GM12878 (cell line): ENCODE measurements at regions not wholly inside any gene's neighbourhood (a gene's known extent, or its start where the extent isn't known, plus 50 kb on each side); places are given as distances from the start of the nearest gene placed in this dataset.

ENCODE experiments used
- ATAC-seq: fragments of 200-7000 bp; cut with Tn5 transposase; 3 replicates; pipeline ENCODE4 v1.9.1; 2020; ENCODE audit warnings: mild to moderate bottlenecking, moderate library complexity
- BruUV-seq: library from RNA; stranded (reverse); fragments of 400-500 nt; replicated peaks from 2 replicates; lab custom pipeline; 2021; lab: Mats Ljungman, UMichigan
- CTCF ChIA-PET: fragments of 300-600 bp; sonication (Branson Sonifier 250); formaldehyde crosslinking; extraction: SDS; loops from one replicate; lab custom pipeline; 2021; ENCODE audit warnings: inconsistent platforms; lab: Yijun Ruan, JAX
- POLR2A ChIA-PET: fragments of 350-600 bp; formaldehyde crosslinking; extraction: SDS; loops from one replicate; lab custom pipeline; 2021; ENCODE audit warnings: inconsistent platforms; lab: Charles Lee
- RAD21 ChIA-PET: fragments of 300-600 bp; sonication (Branson Sonifier 250); formaldehyde crosslinking; loops from one replicate; lab custom pipeline; 2023; ENCODE audit warnings: antibody characterized with exemption; ENCODE audit not compliant: unreplicated experiment; lab: Charles Lee
- SMC1A ChIA-PET: fragments of 300-600 bp; sonication (Branson Sonifier 250); formaldehyde crosslinking; loops from one replicate; lab custom pipeline; 2023; ENCODE audit not compliant: unreplicated experiment, uncharacterized antibody; lab: Charles Lee
- DNase-seq: peaks from one replicate; pipeline ENCODE4 v3.0.0-alpha.2; 2011; ENCODE audit warnings: low read depth, low spot score
- FAIRE-seq: peaks from 3 replicates; lab custom pipeline; 2011; peaks lifted over from hg19 to GRCh38; lab: Jason Lieb, UNC
- H2AFZ ChIP-seq: 2 replicates; pipeline ENCODE4 v1.6.0; 2011; ENCODE audit warnings: low read depth, low read length, control low read depth; ENCODE audit not compliant: control insufficient read depth
- H3K27ac ChIP-seq: 2 replicates; pipeline ENCODE4 v1.5.1; 2011; ENCODE audit warnings: control low read depth; ENCODE audit not compliant: control insufficient read depth, insufficient read depth
- H3K27me3 ChIP-seq, 2 experiments: replicated peaks in 1 of 2; 2 replicates each; pipeline versions ENCODE4 v1.6.0 to v1.6.1; 2011; ENCODE audit warnings: low read length in 1 of 2; ENCODE audit not compliant: control insufficient read depth in 2 of 2, insufficient read depth in 2 of 2
- H3K36me3 ChIP-seq, 2 experiments: 2 replicates each; pipeline ENCODE4 v1.5.1; 2011; ENCODE audit warnings: low read length in 1 of 2; ENCODE audit not compliant: control insufficient read depth in 2 of 2, insufficient read depth in 2 of 2
- H3K4me1 ChIP-seq: 2 replicates; pipeline ENCODE4 v1.6.1; 2011; ENCODE audit warnings: mild to moderate bottlenecking, low read length, moderate library complexity, mixed read lengths; ENCODE audit not compliant: control insufficient read depth, insufficient read depth
- H3K4me2 ChIP-seq: 2 replicates; pipeline ENCODE4 v1.6.0; 2011; ENCODE audit warnings: control low read depth; ENCODE audit not compliant: control insufficient read depth, insufficient read depth
- H3K4me3 ChIP-seq: fragments of 200-600 bp; sonication (generic); 2 replicates; pipeline ENCODE4 v1.5.1; 2016
- H3K79me2 ChIP-seq: 2 replicates; pipeline ENCODE4 v1.6.0; 2011; ENCODE audit warnings: low read length; ENCODE audit not compliant: control insufficient read depth, insufficient read depth
- H3K9ac ChIP-seq: 2 replicates; pipeline ENCODE4 v1.8.0; 2011; ENCODE audit warnings: low read length, control low read depth, mixed read lengths; ENCODE audit not compliant: control insufficient read depth, insufficient read depth
- H3K9me3 ChIP-seq: replicated peaks from 3 replicates; pipeline ENCODE4 v1.5.1; 2011; ENCODE audit warnings: mild to moderate bottlenecking, low read length; ENCODE audit not compliant: control insufficient read depth, insufficient read depth
- H4K20me1 ChIP-seq: 2 replicates; pipeline ENCODE4 v1.6.0; 2011; ENCODE audit not compliant: control insufficient read depth, insufficient read depth
- BACH1 ChIP-seq: fragments of 450-650 bp; IDR thresholded peaks from 2 replicates; pipeline ENCODE4 v1.6.1; 2017; ENCODE audit warnings: mild to moderate bottlenecking, borderline replicate concordance
- MTA2 ChIP-seq: fragments of 450-650 bp; IDR thresholded peaks from 2 replicates; pipeline ENCODE4 v1.6.1; 2016; ENCODE audit warnings: low read depth, mild to moderate bottlenecking, moderate library complexity
- MTA3 ChIP-seq: IDR thresholded peaks from 2 replicates; pipeline ENCODE4 v1.6.1; 2012; ENCODE audit warnings: low read length, inconsistent platforms, borderline replicate concordance
- MYC ChIP-seq: IDR thresholded peaks from 2 replicates; pipeline ENCODE4 v1.6.1; 2011; ENCODE audit warnings: mild to moderate bottlenecking, low read length, moderate library complexity, inconsistent platforms; ENCODE audit not compliant: insufficient read depth, insufficient replicate concordance, insufficient read length, severe bottlenecking
- NFYB ChIP-seq: IDR thresholded peaks from 2 replicates; pipeline ENCODE4 v1.6.1; 2011; ENCODE audit warnings: low read depth, mild to moderate bottlenecking, low read length, improper control_type of control experiment, moderate library complexity; ENCODE audit not compliant: insufficient read depth
- NR2C1 ChIP-seq: fragments of 450-650 bp; IDR thresholded peaks from 2 replicates; pipeline ENCODE4 v1.6.1; 2017; ENCODE audit warnings: antibody characterized with exemption, mild to moderate bottlenecking, moderate library complexity
- RELA ChIP-seq: fragments of 450-650 bp; IDR thresholded peaks from 2 replicates; pipeline ENCODE4 v1.8.0; 2014; ENCODE audit warnings: borderline replicate concordance; ENCODE audit not compliant: partially characterized antibody
- SKIL ChIP-seq: fragments of 450-650 bp; IDR thresholded peaks from 2 replicates; pipeline ENCODE4 v1.6.1; 2017; ENCODE audit warnings: mild to moderate bottlenecking, low read depth, inconsistent platforms; ENCODE audit not compliant: poor library complexity, severe bottlenecking
- ZNF622 ChIP-seq: fragments of 450-650 bp; IDR thresholded peaks from 2 replicates; pipeline ENCODE4 v1.6.1; 2017; ENCODE audit warnings: mild to moderate bottlenecking, inconsistent platforms
- WGBS: methylation state at CpG from one replicate; pipeline ENCODE4 v1.1.6; 2016; ENCODE audit warnings: low lambda C conversion rate; ENCODE audit not compliant: insufficient replicate concordance, insufficient coverage; ENCODE audit errors: missing lambda C conversion rate; 5-methylcytosine and 5-hydroxymethylcytosine counted together
- in situ Hi-C: fragments of 300-500 bp; cut with MboI; formaldehyde crosslinking; loops from 9 replicates; pipeline ENCODE4 v1.14.3; 2018; ENCODE audit warnings: mixed read lengths
- intact Hi-C: fragments of 100-400 bp; cut with micrococcal nuclease; formaldehyde crosslinking; loops from one replicate; pipeline ENCODE4 v1.14.2; 2022; ENCODE audit not compliant: unreplicated experiment

- CTCF ChIA-PET: no interaction called here
- intact Hi-C loops: no loop called here
These were observed 169.9 kb downstream of the EDN1 start for GRCh38 chr6:12459945-12460661.

More at GRCh38 chr6:12459945-12460661, 169.9 kb downstream of the EDN1 start:
- H3K4me1 ChIP-seq: no peaks in the 10 kb centered on the region
- WGBS: 29% methylated on average over 7 of the region's 7 CpGs
- no peak for FAIRE-seq
- no peaks in the 10 kb centered on the region for H3K79me2 ChIP-seq
- ChIA-PET SMC1A (interaction anchor here (1.3 to 1.5 kb wide), 2 partner anchors 12 to 21 kb away, joined by 3 to 5 read pairs; no protein-coding TSS in a partner anchor), RAD21 (no interaction called here), POLR2A (no interaction called here)
- H3K4me2 ChIP-seq: no peak overlapping the region
- no peak overlapping the region for H3K4me3 ChIP-seq
- H3K27ac ChIP-seq: no peak overlapping the region
- no peaks in the 10 kb centered on the region for H4K20me1 ChIP-seq
- BruUV-seq: no TSS peak
- DNase-seq: no peak
- in situ Hi-C loops: no loop called here
- H3K9me3 ChIP-seq: no peaks in the 10 kb centered on the region; the same call in 1 of the 3 replicates
- no peak for ATAC-seq
- H3K36me3 ChIP-seq: no peaks in the 10 kb centered on the region
- no peak overlapping the region for H2AFZ ChIP-seq
- TF ChIP-seq RELA: no peak
- TF ChIP-seq NR2C1: no peak
- no peak for TF ChIP-seq NFYB
- no peak for TF ChIP-seq ZNF622
- no peak for TF ChIP-seq SKIL
- TF ChIP-seq BACH1: no peak
- no peak for TF ChIP-seq MYC
- no peak for TF ChIP-seq MTA2
- TF ChIP-seq MTA3: no peak
- H3K27me3 ChIP-seq: no peaks in the 10 kb centered on the region; a peak in 1 of 4 replicates
- H3K9ac ChIP-seq: no peak overlapping the region
